HAP-1 (cell line): ENCODE measurements at regions not wholly inside any gene's neighbourhood (a gene's known extent, or its start where the extent isn't known, plus 50 kb on each side); places are given as distances from the start of the nearest gene placed in this dataset.

ENCODE experiments used
- DNase-seq, 2 experiments: peaks; one replicate each; pipeline ENCODE4 v3.0.0-alpha.2; 2016 to 2020; ENCODE audit warnings: low spot score in 2 of 2
- H3K27me3 ChIP-seq: fragments of 250-450 bp; sonication (Bioruptor Pico); 2 replicates; pipeline ENCODE4 v1.5.1; 2020; ENCODE audit warnings: low read depth, mild to moderate bottlenecking, moderate library complexity
- H3K36me3 ChIP-seq: fragments of 250-450 bp; sonication (Bioruptor Pico); replicated peaks from 2 replicates; pipeline ENCODE4 v1.5.1; 2020; ENCODE audit warnings: mild to moderate bottlenecking
- H3K4me1 ChIP-seq: fragments of 250-450 bp; sonication (Bioruptor Pico); 2 replicates; pipeline ENCODE4 v1.5.1; 2020; ENCODE audit warnings: mild to moderate bottlenecking
- H3K4me3 ChIP-seq: fragments of 250-450 bp; sonication (Bioruptor Pico); 2 replicates; pipeline ENCODE4 v1.5.1; 2020; ENCODE audit warnings: mild to moderate bottlenecking, moderate library complexity
- H3K9me3 ChIP-seq: fragments of 250-450 bp; sonication (Bioruptor Pico); 2 replicates; pipeline ENCODE4 v1.5.1; 2020; ENCODE audit warnings: mild to moderate bottlenecking, moderate library complexity
- in situ Hi-C: fragments of 300-500 bp; cut with MboI; formaldehyde crosslinking; loops from 3 replicates; pipeline ENCODE4 v1.14.3; 2020; ENCODE audit warnings: low sequenced_read_pairs, inconsistent platforms, mixed read lengths

GRCh38 chr1:207971331-207972219 lies 60.6 kb upstream of the CD34 start:
- H3K27me3 ChIP-seq: peaks cover 19% of the 10 kb centered on the region
- no peak for DNase-seq
- no peaks in the 10 kb centered on the region for H3K36me3 ChIP-seq
- no peak overlapping the region for H3K4me3 ChIP-seq
- no peaks in the 10 kb centered on the region for H3K9me3 ChIP-seq
- in situ Hi-C loops: no loop called here
- no peaks in the 10 kb centered on the region for H3K4me1 ChIP-seq

GRCh38 chr1:207970329-207971233 lies 59.7 kb upstream of the CD34 start:
- DNase-seq: no peak
- Histone ChIP-seq H3K9me3 (no peaks in the 10 kb centered on the region), H3K36me3 (no peaks in the 10 kb centered on the region), H3K4me3 (no peak overlapping the region), H3K27me3 (peaks cover 16% of the 10 kb centered on the region), H3K4me1 (no peaks in the 10 kb centered on the region)
- in situ Hi-C loops: no loop called here

DNA sequence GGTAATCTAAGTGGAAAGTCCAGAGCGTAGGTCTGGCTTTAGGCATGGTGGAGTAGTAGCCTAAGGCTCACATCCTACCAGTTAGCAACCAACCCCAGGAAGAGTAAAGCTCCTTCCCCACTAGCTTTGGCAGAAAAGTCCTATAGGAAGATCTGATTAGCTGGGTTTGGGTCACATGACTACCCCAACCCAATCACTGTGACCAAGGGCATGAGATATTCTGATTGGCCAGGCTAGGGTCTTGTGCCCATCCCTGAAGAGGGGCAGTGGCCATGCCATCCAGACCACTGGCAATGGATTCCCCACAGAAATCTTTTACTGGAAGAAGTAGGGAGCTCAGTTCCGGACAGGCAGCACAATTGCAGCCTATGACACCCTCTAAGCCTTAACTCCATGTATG lies 58.6 kb upstream of the CD34 start:
- H3K9me3 ChIP-seq: no peaks in the 10 kb centered on the region
- H3K4me1 ChIP-seq: no peaks in the 10 kb centered on the region
- DNase-seq: no peak
- no peak overlapping the region for H3K4me3 ChIP-seq
- in situ Hi-C loops: loop anchor here (5.0 kb wide), 1 partner anchor 87 kb away; no protein-coding TSS in a partner anchor
- no peaks in the 10 kb centered on the region for H3K36me3 ChIP-seq
- peaks cover 10% of the 10 kb centered on the region for H3K27me3 ChIP-seq

DNA sequence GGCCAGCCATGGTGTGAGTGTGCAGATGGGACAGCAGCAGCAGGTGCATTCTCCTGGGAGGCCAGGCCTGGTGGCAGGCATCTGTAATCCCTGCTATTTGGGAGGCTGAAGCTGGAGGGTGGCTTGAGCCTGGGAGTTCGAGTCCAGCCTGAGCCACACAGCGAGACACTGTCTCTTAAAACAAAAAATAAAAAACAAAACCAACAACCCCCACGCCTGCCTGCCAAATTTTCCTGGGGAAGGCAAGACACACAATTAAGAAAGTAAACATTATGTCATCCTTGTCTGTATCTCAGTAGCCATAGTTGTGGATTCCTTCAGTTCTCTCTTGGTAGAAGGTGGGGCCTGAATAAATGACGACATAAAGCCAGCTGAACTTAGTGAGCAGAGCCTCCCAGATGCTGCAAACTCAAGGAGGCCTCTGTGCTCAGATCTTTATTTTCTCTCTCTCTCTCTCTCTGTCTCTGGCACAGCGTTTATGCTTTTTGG lies 57.6 kb upstream of the CD34 start:
- no peak for DNase-seq
- Histone ChIP-seq H3K27me3 (peaks cover 5% of the 10 kb centered on the region; the same call in 1 of the 2 replicates), H3K4me1 (no peaks in the 10 kb centered on the region; the same call in 1 of the 2 replicates), H3K4me3 (no peak overlapping the region), H3K9me3 (no peaks in the 10 kb centered on the region), H3K36me3 (no peaks in the 10 kb centered on the region)
- in situ Hi-C loops: loop anchor here (5.0 kb wide), 1 partner anchor 86 kb away; no protein-coding TSS in a partner anchor

DNA sequence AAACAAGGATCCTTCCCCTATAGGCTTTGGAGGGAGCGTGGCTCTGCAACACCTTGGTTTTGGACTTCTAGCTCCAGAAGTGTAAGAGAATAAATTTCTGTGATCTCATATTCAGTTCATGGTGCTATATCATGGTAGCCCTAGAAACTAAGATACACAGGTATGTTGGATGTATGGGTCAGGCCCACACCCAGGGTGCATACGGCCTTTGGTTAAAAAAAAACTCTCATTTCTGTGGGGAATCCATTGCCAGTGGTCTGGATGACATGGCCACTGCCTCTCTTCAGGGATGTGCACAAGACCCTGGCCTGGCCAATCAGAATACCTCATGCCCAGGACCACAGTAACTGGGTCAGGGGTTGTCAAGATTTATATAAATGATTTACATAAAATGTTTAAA lies 56.8 kb upstream of the CD34 start:
- H3K27me3 ChIP-seq: peaks cover 1% of the 10 kb centered on the region; the same call in 1 of the 2 replicates
- H3K9me3 ChIP-seq: no peaks in the 10 kb centered on the region
- no peak overlapping the region for H3K4me3 ChIP-seq
- no peak for DNase-seq
- in situ Hi-C loops: loop anchor here (5.0 kb wide), 1 partner anchor 85 kb away; no protein-coding TSS in a partner anchor
- peaks cover 7% of the 10 kb centered on the region for H3K4me1 ChIP-seq
- H3K36me3 ChIP-seq: no peaks in the 10 kb centered on the region

DNA sequence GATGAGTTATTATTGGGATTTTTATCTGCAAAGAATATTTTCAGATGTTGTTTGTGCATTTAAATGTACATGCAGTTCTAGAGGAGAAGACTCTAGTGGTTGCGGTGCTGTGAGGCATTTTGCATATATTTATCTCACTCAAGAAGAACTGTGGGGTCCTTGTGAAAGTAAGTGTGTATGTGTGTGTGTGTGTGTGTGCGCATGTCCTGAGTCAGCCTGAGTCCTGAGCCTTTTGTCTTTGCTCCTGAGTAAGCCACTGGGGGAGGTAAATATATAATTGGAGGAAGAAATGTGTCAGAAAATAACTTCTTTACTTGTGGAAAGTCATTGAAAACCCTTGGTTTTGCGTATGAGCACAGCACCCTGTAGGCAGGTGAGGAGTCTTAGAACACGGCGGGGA lies 55.6 kb upstream of the CD34 start:
- no peak for DNase-seq
- Histone ChIP-seq H3K36me3 (no peaks in the 10 kb centered on the region), H3K9me3 (no peaks in the 10 kb centered on the region), H3K4me3 (no peak overlapping the region), H3K27me3 (no peaks in the 10 kb centered on the region), H3K4me1 (peaks cover 7% of the 10 kb centered on the region)
- in situ Hi-C loops: loop anchor here (5.0 kb wide), 1 partner anchor 84 kb away; no protein-coding TSS in a partner anchor

GRCh38 chr1:207965392-207966387 lies 54.8 kb upstream of the CD34 start:
- H3K4me3 ChIP-seq: no peak overlapping the region
- H3K4me1 ChIP-seq: peaks cover 7% of the 10 kb centered on the region
- DNase-seq: peak in 1 of 2 experiments; percentile 20
- H3K9me3 ChIP-seq: no peaks in the 10 kb centered on the region
- H3K27me3 ChIP-seq: no peaks in the 10 kb centered on the region
- no peaks in the 10 kb centered on the region for H3K36me3 ChIP-seq
- in situ Hi-C loops: loop anchor here (5.0 kb wide), 1 partner anchor 83 kb away; no protein-coding TSS in a partner anchor

DNA sequence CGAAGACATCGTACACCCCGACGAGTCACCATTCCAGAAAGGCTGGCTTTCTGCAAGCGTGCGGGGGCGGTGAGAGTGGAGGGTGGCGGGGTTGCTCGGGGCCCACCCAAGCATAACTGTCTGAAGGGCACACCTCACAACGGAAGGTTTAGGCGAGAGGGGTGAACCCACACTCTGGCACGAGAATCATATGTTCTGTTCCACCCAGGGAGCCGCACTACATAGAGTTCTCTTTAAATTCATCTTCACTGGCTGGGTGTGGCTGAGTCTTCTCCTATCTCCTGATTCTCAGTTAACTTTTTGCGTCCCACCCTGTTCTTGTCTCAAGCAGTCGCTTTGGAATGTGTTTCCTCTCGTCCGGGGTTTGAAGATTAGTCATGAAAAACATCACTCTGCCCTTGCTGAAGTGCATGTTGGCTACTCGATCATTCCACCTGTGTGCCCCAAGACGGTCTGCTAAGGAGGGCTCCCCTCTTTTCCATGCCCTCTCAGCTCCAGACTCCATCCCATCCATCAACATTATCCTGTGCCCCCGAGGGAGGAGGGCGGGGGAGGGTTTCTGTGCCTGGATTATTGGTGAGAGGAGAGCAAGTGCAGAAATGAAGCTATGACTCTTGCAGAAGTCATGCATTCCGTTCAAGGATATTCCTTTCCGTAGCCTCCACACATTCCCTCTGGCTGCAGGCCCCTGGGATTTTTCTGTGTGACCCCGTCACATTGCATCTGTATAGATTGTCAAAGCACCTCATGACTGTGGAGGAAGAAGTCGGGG lies 53.5 kb upstream of the CD34 start:
- DNase-seq: no peak
- H3K9me3 ChIP-seq: no peaks in the 10 kb centered on the region
- H3K27me3 ChIP-seq: no peaks in the 10 kb centered on the region
- no peaks in the 10 kb centered on the region for H3K36me3 ChIP-seq
- in situ Hi-C loops: no loop called here
- H3K4me1 ChIP-seq: peaks cover 7% of the 10 kb centered on the region
- no peak overlapping the region for H3K4me3 ChIP-seq

DNA sequence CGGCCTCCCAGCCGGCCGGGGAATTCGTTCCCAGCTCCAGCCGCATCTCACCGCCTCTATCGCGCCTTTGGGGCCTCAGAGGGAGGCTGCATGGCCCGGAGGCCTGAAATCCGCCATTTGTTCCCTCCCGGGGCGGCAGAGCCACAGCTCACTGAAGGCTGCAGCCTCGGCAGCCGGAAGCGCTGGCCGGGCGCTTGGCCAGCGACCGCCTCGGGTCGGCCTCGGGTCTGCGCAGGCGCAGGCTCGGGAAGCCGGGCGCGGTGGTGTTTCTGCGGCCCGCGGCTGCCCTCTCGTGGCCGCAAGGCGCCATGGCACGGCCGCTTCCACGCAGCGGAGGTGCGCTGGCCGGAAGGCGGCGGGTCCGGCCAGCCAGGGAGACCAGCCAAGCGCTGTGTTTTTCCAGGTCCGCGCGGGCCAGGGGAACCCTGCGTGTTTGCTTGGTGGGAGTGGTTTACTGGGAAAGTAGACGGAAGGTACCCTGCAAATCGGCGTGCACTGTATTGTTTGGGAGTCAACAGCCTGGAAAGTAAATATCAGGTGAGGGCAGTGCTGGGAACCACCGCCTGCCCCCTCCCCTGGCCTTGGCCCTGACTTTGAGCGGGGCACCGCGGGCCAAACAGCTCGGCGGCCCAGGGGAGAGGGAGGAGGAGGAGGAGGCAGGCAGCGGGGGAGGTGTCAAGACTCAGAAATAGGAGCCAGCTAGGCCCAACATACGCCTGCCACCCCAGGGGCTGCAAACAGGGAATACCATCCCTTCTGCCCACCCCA lies 52.7 kb upstream of the CD34 start:
- Histone ChIP-seq H3K4me3 (peak overlapping the region; percentile 34), H3K27me3 (no peaks in the 10 kb centered on the region), H3K9me3 (no peaks in the 10 kb centered on the region), H3K4me1 (peaks cover 7% of the 10 kb centered on the region), H3K36me3 (no peaks in the 10 kb centered on the region)
- in situ Hi-C loops: no loop called here
- peak; percentile 61 to 88 for DNase-seq

GRCh38 chr1:207962716-207963426 lies 51.9 kb upstream of the CD34 start:
- no peaks in the 10 kb centered on the region for H3K36me3 ChIP-seq
- no peaks in the 10 kb centered on the region for H3K9me3 ChIP-seq
- peaks cover 7% of the 10 kb centered on the region for H3K4me1 ChIP-seq
- H3K27me3 ChIP-seq: no peaks in the 10 kb centered on the region
- DNase-seq: no peak
- peak overlapping the region; percentile 34 for H3K4me3 ChIP-seq
- in situ Hi-C loops: no loop called here
